T-helper 2 cell (primary cell): ENCODE measurements at regions not wholly inside any gene's neighbourhood (a gene's known extent, or its start where the extent isn't known, plus 50 kb on each side); places are given as distances from the start of the nearest gene placed in this dataset.

Experiments
- DNase-seq, 5 experiments: peaks; one replicate each; pipeline versions ENCODE4 v3.0.0 to v3.0.0-alpha.2; 2012 to 2022

DNA sequence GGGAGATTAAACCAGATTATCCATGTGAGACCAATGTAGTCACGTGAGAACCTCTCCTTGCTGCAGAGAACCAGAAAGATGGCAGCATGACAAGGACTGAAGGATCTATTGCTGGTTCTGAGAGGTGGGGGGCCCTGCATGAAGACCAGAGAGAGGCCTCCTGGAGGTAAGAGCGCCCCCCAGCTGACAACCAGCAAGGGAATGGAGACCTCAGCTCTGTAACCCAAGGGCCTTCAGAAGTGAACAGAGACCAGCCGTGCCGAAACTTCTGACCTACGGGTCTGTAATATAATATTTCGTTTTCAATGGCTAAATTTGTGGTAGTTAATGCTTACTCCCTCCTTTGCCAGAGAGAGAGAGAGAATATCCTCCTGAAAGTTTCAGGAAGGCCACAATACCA, 524.1 kb upstream of the TBX3 start:
- no peak for DNase-seq

- DNase-seq: no peak
Observed at GRCh38 chr12:115207216-115207915, 523.4 kb upstream of the TBX3 start.

- DNase-seq: no peak
Observed at GRCh38 chr12:115206801-115207200, 522.8 kb upstream of the TBX3 start.

DNA sequence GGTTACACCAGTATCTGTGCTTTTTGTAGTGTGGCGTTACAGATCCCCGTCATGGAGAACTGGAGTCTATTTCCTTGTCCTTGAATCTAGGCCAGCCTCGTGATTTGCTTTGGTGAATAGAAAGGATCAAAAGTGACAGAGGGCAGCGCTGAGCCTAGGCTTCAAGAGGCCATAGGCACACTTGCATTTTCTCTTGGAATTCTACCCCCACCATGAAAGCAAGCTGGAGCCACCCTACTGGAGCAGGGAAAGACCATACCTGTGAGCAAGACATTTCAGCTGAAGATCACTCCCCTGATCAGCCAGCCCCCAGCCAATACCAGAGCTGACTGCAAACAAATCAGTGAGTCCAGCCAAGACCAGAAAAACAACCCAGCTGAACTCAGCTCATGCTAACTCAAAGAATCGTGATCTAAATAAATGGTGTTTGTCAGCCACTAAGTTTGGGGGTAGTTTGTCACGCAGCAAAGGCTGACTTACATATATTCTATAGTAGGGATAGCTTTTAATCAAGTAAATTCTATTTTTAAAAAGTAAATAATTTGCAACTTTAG, 521.9 kb upstream of the TBX3 start:
- DNase-seq: no peak

DNA sequence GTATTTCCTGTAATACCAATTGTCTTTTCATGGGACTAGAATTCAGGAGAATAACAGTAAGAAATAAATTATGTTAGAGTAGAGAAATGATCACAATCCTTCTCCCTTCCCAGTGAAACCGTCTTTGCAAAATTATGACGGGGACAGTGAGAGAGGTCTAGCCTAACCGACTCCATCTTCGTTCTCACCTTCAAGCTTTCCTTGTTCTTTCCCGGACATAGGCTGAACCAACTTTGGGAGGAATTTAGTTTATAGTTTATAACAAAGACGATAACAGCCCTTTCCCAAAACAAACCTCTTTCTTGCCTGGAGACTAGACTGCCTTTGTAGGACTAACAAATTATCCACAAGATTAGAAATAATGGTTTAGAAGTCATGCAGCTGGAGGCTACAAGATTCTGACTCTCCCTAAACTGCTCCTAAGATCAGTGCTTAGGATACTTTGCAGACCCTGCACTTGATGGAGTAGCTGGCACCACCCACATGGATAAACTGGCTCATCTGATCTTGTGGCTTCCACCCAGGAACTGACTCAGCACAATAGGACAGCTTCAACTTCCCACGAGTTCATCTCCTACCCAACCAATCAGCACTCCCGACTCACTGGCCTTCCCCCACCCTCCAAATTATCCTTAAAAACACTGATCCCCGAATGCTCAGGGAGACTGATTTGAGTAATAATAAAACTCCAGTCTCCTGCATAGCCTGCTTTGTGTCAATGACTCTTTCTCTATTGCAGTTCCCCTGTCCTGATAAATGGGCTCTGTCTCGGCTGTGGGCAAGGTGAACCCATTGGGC, 521.2 kb upstream of the TBX3 start:
- DNase-seq: no peak

- DNase-seq: no peak
Observed at GRCh38 chr12:115203701-115204100, 519.7 kb upstream of the TBX3 start.

DNA sequence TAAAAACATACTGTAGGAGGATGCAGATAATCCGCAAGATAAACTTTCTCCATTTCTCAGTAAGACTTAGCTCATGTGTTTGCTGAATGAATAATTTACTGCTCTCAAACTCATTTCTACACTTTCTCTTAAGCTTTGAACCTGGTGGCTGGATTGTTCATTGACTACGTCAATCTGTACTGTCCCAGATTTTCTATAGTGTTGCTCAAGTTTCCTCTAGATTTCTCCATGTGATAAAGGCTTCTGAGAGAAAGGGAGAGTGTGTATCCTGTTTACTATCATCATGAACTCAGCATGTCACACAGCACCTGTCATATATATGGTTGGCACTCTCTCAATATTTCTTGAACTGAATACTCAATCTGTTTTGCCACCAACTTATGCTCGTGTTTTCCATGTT, 518.0 kb upstream of the TBX3 start:
- no peak for DNase-seq

DNA sequence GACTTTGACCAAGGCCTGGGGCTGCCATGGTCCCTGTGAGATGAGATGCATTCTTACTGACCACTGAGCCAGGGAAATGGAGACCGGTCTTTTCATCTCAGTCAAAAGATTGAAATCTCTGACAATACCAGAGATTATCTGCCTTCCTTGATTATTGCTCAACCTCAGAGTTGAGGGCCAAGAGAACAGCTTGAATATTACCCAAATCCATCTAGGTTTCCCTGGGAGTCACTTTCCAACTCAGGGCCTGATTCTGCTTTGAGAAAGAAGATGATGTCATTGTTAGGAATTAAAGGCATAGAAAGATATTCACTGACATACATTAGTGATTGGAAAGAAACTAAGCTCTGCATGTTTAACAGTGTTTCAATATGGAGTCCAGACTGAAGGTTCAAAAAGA, 515.9 kb upstream of the TBX3 start:
- DNase-seq: no peak

- DNase-seq: no peak
Observed at GRCh38 chr12:115194857-115195256, 510.9 kb upstream of the TBX3 start.

DNA sequence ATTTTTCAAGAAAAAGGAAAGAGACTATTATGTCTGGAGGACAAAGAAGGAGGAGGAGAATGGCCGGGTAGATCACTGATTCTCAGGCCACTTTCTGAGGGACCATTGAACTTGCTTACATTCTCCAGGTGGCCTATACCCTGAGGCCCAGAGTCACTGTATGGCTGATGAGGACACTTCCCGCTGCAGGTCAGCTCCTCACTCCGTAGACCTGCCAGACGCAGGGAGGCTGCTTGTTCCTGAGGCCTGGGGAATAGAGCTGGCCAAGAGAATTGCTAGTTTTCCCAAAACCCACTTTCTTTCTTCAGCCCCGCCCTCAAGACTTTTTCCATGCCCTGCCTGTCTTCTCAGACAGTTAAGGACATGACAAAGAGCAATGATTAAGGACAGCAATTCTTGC, 510.5 kb upstream of the TBX3 start:
- DNase-seq: no peak

GRCh38 chr12:115191342-115191741, 507.4 kb upstream of the TBX3 start:
- DNase-seq: no peak

DNA sequence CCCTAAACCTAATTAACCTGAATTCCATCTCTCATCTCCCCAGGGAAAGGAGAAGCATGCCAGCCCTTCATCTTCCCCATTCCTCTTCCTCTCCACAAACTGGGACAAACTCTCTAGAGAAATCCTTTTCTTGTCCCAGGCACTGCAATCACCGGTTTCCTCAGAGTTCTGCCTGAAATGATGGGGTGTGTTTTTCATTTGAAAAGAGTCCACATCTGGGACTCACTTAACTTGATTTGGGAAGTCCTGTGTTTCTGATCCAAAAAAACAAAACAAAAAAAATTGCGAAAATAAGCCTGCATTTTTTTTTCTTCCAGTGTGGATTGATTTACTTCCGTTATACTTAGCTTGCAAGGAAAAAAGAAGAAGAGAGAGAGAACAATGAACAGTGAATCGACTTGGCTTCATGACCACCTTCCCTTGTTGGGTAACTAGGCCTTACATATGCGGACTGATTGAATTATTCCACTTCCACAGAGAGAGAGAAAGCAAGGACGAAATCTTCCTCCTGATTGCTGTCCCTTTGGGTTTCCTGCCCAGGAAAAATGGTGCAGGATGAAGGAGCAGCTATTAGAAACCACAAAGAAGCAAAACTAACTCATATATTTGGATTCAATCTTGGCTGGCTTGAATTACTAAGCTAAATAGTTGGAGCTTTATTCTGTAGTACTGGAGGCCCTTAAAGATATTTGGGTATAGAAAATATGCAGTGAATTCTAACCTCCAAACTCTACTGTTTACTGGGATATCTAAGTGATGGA, 506.2 kb upstream of the TBX3 start:
- no peak for DNase-seq

- no peak for DNase-seq
Observed at GRCh38 chr12:115185506-115185905, 501.5 kb upstream of the TBX3 start.

- no peak for DNase-seq
Observed at GRCh38 chr12:115183752-115184151, 499.8 kb upstream of the TBX3 start.

GRCh38 chr12:115177899-115178298, 493.9 kb upstream of the TBX3 start:
- no peak for DNase-seq

DNA sequence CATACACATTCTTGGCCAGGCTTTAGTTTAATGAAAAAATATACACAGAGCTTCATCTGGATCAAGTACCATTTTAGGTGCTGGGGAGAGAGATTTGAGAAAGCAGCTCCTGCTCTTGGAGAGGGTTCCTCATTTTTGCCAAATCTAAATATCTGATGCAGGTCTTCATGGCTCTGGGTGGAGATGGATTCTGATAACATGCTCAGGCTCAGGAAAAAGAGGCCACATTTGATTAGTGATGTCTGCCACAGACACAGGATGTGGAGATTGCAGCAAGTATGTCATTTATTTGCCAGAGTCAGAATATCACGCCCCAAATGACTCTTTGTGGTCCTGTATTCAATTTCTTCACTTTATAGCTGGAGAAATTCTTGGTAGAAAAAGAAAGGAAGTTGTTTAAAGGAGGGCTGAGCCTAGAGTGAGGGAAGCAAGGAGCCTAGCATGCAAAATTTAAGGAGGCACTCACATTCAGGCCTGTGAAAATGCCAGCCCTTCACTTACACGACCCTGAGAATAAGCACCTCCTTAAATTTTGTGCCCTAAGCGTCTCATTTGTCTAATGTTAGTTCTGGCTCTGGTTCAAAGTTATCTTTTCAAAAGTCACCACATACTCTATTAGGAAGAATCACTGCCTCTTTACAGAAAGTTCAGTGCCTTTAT, 492.9 kb upstream of the TBX3 start:
- no peak for DNase-seq

DNA sequence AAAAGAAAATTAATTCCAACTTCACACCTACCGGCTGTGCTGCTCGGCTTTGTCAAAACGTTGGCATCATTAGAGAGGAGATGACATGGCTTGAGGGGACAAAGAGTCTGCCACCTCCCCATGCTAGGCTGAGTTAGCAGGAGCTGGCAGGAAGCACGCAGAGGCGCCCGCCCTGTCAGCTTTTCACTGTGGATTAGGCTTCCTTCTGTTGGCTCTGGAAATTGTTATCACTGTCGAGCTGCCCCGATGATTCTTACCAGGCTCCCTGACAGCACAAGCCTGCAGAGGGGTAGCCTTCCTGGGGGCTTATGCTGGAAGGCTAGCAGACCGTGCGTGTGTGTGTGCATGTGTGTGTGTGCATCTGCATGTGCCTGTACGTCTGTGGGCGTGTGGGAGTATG, 490.9 kb upstream of the TBX3 start:
- DNase-seq: no peak

DNA sequence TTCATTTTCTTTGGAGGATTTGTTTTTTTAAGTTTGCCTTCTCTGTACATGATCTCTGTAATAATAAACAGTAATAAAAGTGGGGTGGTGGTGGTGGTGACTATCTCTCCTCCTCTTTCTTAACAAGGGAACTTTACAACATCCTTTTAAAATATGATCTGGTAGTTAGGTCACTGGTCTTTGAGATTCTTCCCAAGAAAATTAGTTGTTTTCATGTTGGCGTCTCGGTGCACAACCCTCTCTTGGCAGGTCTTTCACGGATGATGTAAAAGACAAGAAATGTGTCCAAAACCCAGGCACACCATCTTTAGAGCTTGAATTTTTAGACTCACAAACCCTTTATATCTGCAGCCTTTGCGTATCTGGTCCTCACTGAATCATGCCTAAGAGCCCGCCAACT, 488.5 kb upstream of the TBX3 start:
- DNase-seq: no peak

DNA sequence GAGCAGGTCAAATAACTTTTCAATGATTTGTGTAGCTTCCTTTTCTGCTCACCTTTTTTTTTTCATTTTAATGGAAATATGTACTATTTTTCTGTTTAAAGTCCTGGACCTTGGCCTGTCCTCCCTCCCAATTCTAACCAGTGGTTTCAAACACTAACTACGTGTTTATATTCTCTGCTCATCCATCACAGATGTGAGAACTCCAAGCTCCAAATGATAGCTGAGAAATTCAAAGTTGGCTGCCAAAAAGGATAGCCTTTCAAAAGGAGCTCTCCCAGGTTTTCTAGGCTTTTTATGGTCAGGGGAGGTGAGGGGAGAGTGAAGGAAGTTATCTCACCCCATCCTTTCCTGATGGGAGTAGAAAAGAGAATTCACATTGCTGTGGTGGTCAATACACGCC, 486.0 kb upstream of the TBX3 start:
- DNase-seq: no peak

DNA sequence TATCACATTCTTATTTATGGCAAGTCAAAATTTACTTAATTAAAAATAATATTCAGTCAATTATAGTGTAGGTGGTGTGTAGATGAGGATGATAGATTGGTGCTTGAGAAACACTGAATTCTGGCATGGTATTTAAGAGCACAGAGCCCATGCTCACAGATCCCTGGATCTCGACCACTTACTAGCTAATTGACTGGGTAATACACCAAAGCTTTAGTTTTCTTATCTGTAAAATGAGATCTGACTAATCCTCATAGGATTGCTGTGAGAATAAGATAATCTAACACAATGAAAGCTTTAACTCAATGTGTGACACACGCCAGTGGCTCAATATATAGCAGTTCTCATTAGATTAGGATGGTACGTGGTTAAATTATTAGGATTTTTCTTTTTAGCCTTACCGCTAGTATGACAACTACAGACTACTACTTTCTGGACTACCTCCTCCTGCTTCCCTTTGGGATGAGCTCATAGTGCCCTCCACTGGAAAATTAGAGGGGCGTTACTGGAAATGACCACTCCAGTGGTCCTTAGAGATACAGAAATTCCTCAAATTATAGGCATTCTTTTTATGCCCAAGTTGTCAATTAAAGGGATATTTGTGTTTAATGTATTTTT, 482.8 kb upstream of the TBX3 start:
- DNase-seq: no peak

DNA sequence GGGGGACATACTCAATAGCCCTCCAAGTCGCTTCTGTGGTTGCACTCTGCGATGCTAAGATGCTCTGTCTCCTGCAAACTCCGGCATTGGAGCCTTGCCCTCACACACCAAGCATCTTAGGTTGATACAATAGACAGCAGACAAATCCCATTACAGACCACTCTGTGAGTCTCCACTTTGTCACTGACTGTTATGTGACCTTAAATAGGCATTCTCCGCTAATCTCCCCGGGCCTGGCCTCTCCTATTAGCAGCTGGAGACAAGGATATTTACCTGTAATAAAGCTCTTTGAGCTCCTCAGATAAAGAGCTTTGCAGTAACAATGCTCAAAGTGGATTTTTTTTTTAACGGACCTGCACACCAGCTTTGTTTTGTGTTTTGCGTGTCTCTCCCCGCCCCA, 479.7 kb upstream of the TBX3 start:
- DNase-seq: no peak
